RKO (cell line): ENCODE measurements at regions not wholly inside any gene's neighbourhood (a gene's known extent, or its start where the extent isn't known, plus 50 kb on each side); places are given as distances from the start of the nearest gene placed in this dataset.

ENCODE experiments used
- DNase-seq: peaks from one replicate; pipeline ENCODE4 v3.0.0-alpha.2; 2016; ENCODE audit warnings: low spot score

GRCh38 chr1:58911841-58912499 lies 128.1 kb upstream of the JUN start:
- no peak for DNase-seq

- DNase-seq: no peak
These were observed 131.1 kb upstream of the JUN start for GRCh38 chr1:58914925-58915324.

- no peak for DNase-seq
These were observed 133.6 kb upstream of the JUN start for GRCh38 chr1:58917436-58917835.

- DNase-seq: no peak
These were observed 135.5 kb upstream of the JUN start for GRCh38 chr1:58919226-58919958.

GRCh38 chr1:58919959-58920321 lies 136.1 kb upstream of the JUN start:
- DNase-seq: no peak

- DNase-seq: no peak
These were observed 137.5 kb upstream of the JUN start for GRCh38 chr1:58921342-58921741.

- DNase-seq: no peak
These were observed 137.9 kb upstream of the JUN start for GRCh38 chr1:58921751-58922150.

GRCh38 chr1:58922302-58923089 lies 138.6 kb upstream of the JUN start:
- no peak for DNase-seq

GRCh38 chr1:58923090-58923470 lies 139.2 kb upstream of the JUN start:
- no peak for DNase-seq

- no peak for DNase-seq
These were observed 140.2 kb upstream of the JUN start for GRCh38 chr1:58924016-58924565.

- DNase-seq: no peak
These were observed 141.0 kb upstream of the JUN start for GRCh38 chr1:58924821-58925220.

- DNase-seq: no peak
These were observed 141.4 kb upstream of the JUN start for GRCh38 chr1:58925247-58925646.

GRCh38 chr1:58926152-58926551 lies 142.3 kb upstream of the JUN start:
- no peak for DNase-seq

GRCh38 chr1:58927041-58927721 lies 143.3 kb upstream of the JUN start:
- DNase-seq: no peak

GRCh38 chr1:58927722-58928085 lies 143.9 kb upstream of the JUN start:
- DNase-seq: no peak

- DNase-seq: no peak
These were observed 144.7 kb upstream of the JUN start for GRCh38 chr1:58928514-58928913.

- DNase-seq: no peak
These were observed 146.0 kb upstream of the JUN start for GRCh38 chr1:58929671-58930325.

- DNase-seq: no peak
These were observed 147.2 kb upstream of the JUN start for GRCh38 chr1:58931024-58931423.

- no peak for DNase-seq
These were observed 147.9 kb upstream of the JUN start for GRCh38 chr1:58931756-58932155.

GRCh38 chr1:58932859-58933598 lies 149.2 kb upstream of the JUN start:
- DNase-seq: peak; percentile 51

GRCh38 chr1:58933599-58933926 lies 149.7 kb upstream of the JUN start:
- peak; percentile 43 for DNase-seq
